OCI-LY1 (cell line): ENCODE measurements at regions not wholly inside any gene's neighbourhood (a gene's known extent, or its start where the extent isn't known, plus 50 kb on each side); places are given as distances from the start of the nearest gene placed in this dataset.

ENCODE experiments used
- CTCF ChIP-seq: fragments of 200-600 bp; sonication (generic), shearing (Covaris generic); IDR thresholded peaks from 2 replicates; pipeline ENCODE4 v1.5.1; 2017; ENCODE audit warnings: mild to moderate bottlenecking, antibody characterized with exemption, low read length, moderate library complexity, mixed read lengths
- EZH2 ChIP-seq: fragments of 200-600 bp; sonication (generic), shearing (Covaris generic); IDR thresholded peaks from 2 replicates; pipeline ENCODE4 v1.8.0; 2017; ENCODE audit warnings: borderline replicate concordance, mixed run types, mild to moderate bottlenecking, antibody characterized with exemption, low read length, moderate library complexity, mixed read lengths

DNA sequence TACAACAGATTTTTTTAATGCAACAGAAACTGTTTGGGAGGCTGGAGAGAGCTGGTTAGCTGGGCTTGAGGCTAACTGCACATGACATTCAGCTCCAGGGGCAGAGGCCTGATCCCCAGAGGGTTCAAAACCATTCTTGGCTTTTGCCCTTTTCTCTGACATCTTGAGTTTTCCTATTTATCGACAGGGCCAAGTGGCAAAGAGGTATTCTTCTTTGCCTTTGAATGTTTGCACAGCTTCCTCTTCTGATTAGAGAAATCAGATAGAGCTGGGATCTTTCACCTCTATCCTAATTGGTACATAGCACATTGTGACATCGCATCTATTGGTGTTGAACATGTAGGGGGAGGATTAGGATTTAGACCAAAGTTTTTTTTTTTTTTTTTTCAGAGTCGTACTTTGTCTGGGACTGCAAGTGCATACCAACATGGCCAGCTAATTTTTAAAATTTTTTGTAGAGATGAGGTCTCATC, 143.7 kb downstream of the ACTBL2 start:
- no peak for TF ChIP-seq EZH2
- TF ChIP-seq CTCF: no peak
